Stomach (tissue), 8 donors: ENCODE measurements at regions not wholly inside any gene's neighbourhood (a gene's known extent, or its start where the extent isn't known, plus 50 kb on each side); places are given as distances from the start of the nearest gene placed in this dataset.
A peak's percentile ranks its signal among the peaks of the same experiment; 100 is the strongest.

Experiments used
- DNase-seq, 2 donors: peaks; one replicate each; pipeline versions ENCODE4 v3.0.0 to v3.0.0-alpha.2; 2013 to 2019
- H3K27ac ChIP-seq, 5 donors: fragments of 200-600 bp in 4 of 5; sonication (generic) in 4 of 5; one replicate each; pipeline ENCODE4 v1.5.1; 2013 to 2019; ENCODE audit warnings: mild to moderate bottlenecking in 1 of 5, moderate library complexity in 1 of 5
- H3K27me3 ChIP-seq, 3 donors: fragments of 200-600 bp; sonication (generic); one replicate each; pipeline ENCODE4 v1.5.1; 2017 to 2019; ENCODE audit warnings: mixed run types in 1 of 3
- H3K36me3 ChIP-seq, 4 donors: fragments of 200-600 bp; sonication (generic); 1 replicate in 3 of 4; 2 replicates in 1 of 4; pipeline ENCODE4 v1.5.1; 2016 to 2019
- H3K4me1 ChIP-seq, 4 donors: fragments of 200-600 bp; sonication (generic); one replicate each; pipeline ENCODE4 v1.5.1; 2016 to 2019
- H3K4me3 ChIP-seq, 4 donors: fragments of 200-600 bp; sonication (generic) in 3 of 4; one replicate each; pipeline ENCODE4 v1.5.1; 2016 to 2019; ENCODE audit warnings: mild to moderate bottlenecking in 1 of 4
- H3K9me3 ChIP-seq, 4 donors: fragments of 200-600 bp; sonication (generic); one replicate each; pipeline ENCODE4 v1.5.1; 2016 to 2019
- CTCF ChIP-seq, 7 experiments: fragments of 450-650 bp in 4 of 7; fragments of 200-600 bp in 3 of 7; sonication (generic) in 3 of 7; IDR thresholded peaks; one replicate each; pipeline ENCODE4 v1.5.1; 2016 to 2019; ENCODE audit warnings: antibody characterized with exemption in 7 of 7, control low read depth in 2 of 7, mild to moderate bottlenecking in 1 of 7
- EP300 ChIP-seq: sonication (generic); formaldehyde crosslinking; IDR thresholded peaks from one replicate; pipeline ENCODE4 v1.6.1; 2017; ENCODE audit warnings: antibody characterized with exemption
- POLR2A ChIP-seq, 4 donors: fragments of 450-650 bp; IDR thresholded peaks; one replicate each; pipeline ENCODE4 v1.6.1; 2016; ENCODE audit warnings: antibody characterized with exemption in 4 of 4, control low read depth in 2 of 4, mild to moderate bottlenecking in 1 of 4, moderate library complexity in 1 of 4
- POLR2AphosphoS5 ChIP-seq, 3 donors: sonication (generic); formaldehyde crosslinking; IDR thresholded peaks; one replicate each; pipeline ENCODE4 v1.6.1; 2016; ENCODE audit warnings: antibody characterized with exemption in 3 of 3
- WGBS, 5 donors: extraction: QIAGEN DNeasy Blood & Tissue Kit in 3 of 5; methylation state at CpG; one replicate each; pipeline versions ENCODE4 v1.1.5 to v1.1.7; 2013 to 2018; 5-methylcytosine and 5-hydroxymethylcytosine counted together
- intact Hi-C: fragments of 100-400 bp; cut with DNase I; formaldehyde crosslinking; loops from one replicate; pipeline ENCODE4 v1.15.1; 2023; ENCODE audit warnings: low total_unique reads
- donor health status: healthy with polysubstance abuse.
- donor health status: Bipolar disorder and iron deficiency.
- donor health status: healthy.

- H3K4me3 ChIP-seq, result no peak overlapping the region
- peak in 1 of 2 donors; percentile 12 for DNase-seq
- H3K27me3 ChIP-seq, result no peaks in the 10 kb centered on the region
- H3K4me1 ChIP-seq, result no peaks in the 10 kb centered on the region
- H3K36me3 ChIP-seq, result no peaks in the 10 kb centered on the region
- intact Hi-C loops, result no loop called here
- H3K27ac ChIP-seq, result no peak overlapping the region
- TF ChIP-seq CTCF (IDR thresholded peaks at IDR 0.05) (no peak), POLR2A (IDR thresholded peaks at IDR 0.05) (no peak), POLR2AphosphoS5 (IDR thresholded peaks at IDR 0.05) (no peak), EP300 (no peak)
- WGBS, 5 donors, result 53 to 71% (median 64%) methylated on average over 1 of the region's 1 CpG
- peaks cover 0 to 4% (median 0%) of the 10 kb centered on the region in 4 donors for H3K9me3 ChIP-seq
These were observed 501.0 kb upstream of the EDIL3 start for GRCh38 chr5:84885485-84886258.

- DNase-seq, result no peak
- no peak overlapping the region for H3K4me3 ChIP-seq
- H3K27me3 ChIP-seq, result no peaks in the 10 kb centered on the region
- TF ChIP-seq EP300, result no peak
- no peak for TF ChIP-seq CTCF (IDR thresholded peaks at IDR 0.05)
- no peak for TF ChIP-seq POLR2AphosphoS5 (IDR thresholded peaks at IDR 0.05)
- TF ChIP-seq POLR2A (IDR thresholded peaks at IDR 0.05), result no peak
- no peaks in the 10 kb centered on the region for H3K9me3 ChIP-seq
- intact Hi-C loops, result no loop called here
- H3K27ac ChIP-seq, result no peak overlapping the region
- no peaks in the 10 kb centered on the region for H3K36me3 ChIP-seq
- no peaks in the 10 kb centered on the region for H3K4me1 ChIP-seq
- WGBS, 5 donors, result 69 to 89% (median 75%) methylated on average over 4 of the region's 4 CpGs
These were observed 497.1 kb upstream of the EDIL3 start for GRCh38 chr5:84881737-84882136.

GRCh38 chr5:84874196-84874595, 489.5 kb upstream of the EDIL3 start:
- intact Hi-C loops, result no loop called here
- Histone ChIP-seq H3K27me3 (no peaks in the 10 kb centered on the region), H3K9me3 (no peaks in the 10 kb centered on the region), H3K27ac (no peak overlapping the region), H3K36me3 (no peaks in the 10 kb centered on the region), H3K4me3 (no peak overlapping the region), H3K4me1 (no peaks in the 10 kb centered on the region)
- TF ChIP-seq CTCF (IDR thresholded peaks at IDR 0.05), result no peak
- TF ChIP-seq POLR2A (IDR thresholded peaks at IDR 0.05), result no peak
- TF ChIP-seq EP300, result no peak
- TF ChIP-seq POLR2AphosphoS5 (IDR thresholded peaks at IDR 0.05), result no peak
- DNase-seq, result no peak

GRCh38 chr5:84872768-84873167, 488.1 kb upstream of the EDIL3 start:
- H3K27ac ChIP-seq, result no peak overlapping the region
- DNase-seq, result no peak
- 58 to 74% (median 67%) methylated on average over 3 of the region's 3 CpGs for WGBS, 5 donors
- no peaks in the 10 kb centered on the region for H3K4me1 ChIP-seq
- H3K9me3 ChIP-seq, result no peaks in the 10 kb centered on the region
- intact Hi-C loops, result no loop called here
- TF ChIP-seq POLR2AphosphoS5 (IDR thresholded peaks at IDR 0.05), result no peak
- TF ChIP-seq EP300, result no peak
- TF ChIP-seq CTCF (IDR thresholded peaks at IDR 0.05), result no peak
- TF ChIP-seq POLR2A (IDR thresholded peaks at IDR 0.05), result no peak
- H3K4me3 ChIP-seq, result no peak overlapping the region
- H3K36me3 ChIP-seq, result no peaks in the 10 kb centered on the region
- no peaks in the 10 kb centered on the region for H3K27me3 ChIP-seq
